IMR-90 (cell line): ENCODE measurements at regions not wholly inside any gene's neighbourhood (a gene's known extent, or its start where the extent isn't known, plus 50 kb on each side); places are given as distances from the start of the nearest gene placed in this dataset.

Experiments
- ATAC-seq: fragments of 200-7000 bp; cut with Tn5 transposase; 2 replicates; pipeline ENCODE4 v1.9.1; 2020; ENCODE audit warnings: low read depth, mild to moderate bottlenecking, moderate library complexity
- BruUV-seq: library from RNA; stranded (reverse); fragments of 400-500 nt; replicated peaks from 2 replicates; lab custom pipeline; 2021; lab: Mats Ljungman, UMichigan
- CTCF ChIA-PET: fragments of 300-600 bp; formaldehyde crosslinking; extraction: SDS; loops from one replicate; lab custom pipeline; 2021; ENCODE audit warnings: antibody characterized with exemption; lab: Yijun Ruan, JAX
- POLR2A ChIA-PET: fragments of 300-600 bp; sonication (Branson Sonifier 250); formaldehyde crosslinking; loops from one replicate; lab custom pipeline; 2022; ENCODE audit warnings: antibody characterized with exemption; ENCODE audit not compliant: unreplicated experiment; lab: Charles Lee
- DNase-seq: peaks from one replicate; pipeline ENCODE4 v3.0.0; 2013
- H2AFZ ChIP-seq: replicated peaks from 2 replicates; pipeline ENCODE3; 2013; ENCODE audit warnings: low read length, mild to moderate bottlenecking; ENCODE audit not compliant: poor library complexity
- H2AK5ac ChIP-seq: 2 replicates; pipeline ENCODE4 v1.6.1; 2013; ENCODE audit warnings: low read depth, low read length, inconsistent platforms
- H2AK9ac ChIP-seq: replicated peaks from 2 replicates; pipeline ENCODE3; 2013; ENCODE audit warnings: mild to moderate bottlenecking, low read depth, low read length, moderate library complexity; ENCODE audit not compliant: poor library complexity
- H2BK120ac ChIP-seq: 2 replicates; pipeline ENCODE4 v1.6.1; 2013; ENCODE audit warnings: low read depth, low read length, inconsistent platforms
- H2BK15ac ChIP-seq: 3 replicates; pipeline ENCODE4 v1.6.1; 2013; ENCODE audit warnings: low read depth, low read length, inconsistent platforms
- H2BK20ac ChIP-seq: 2 replicates; pipeline ENCODE4 v1.6.1; 2013; ENCODE audit warnings: low read depth, mild to moderate bottlenecking, inconsistent platforms, low read length, moderate library complexity
- H2BK5ac ChIP-seq: 2 replicates; pipeline ENCODE4 v1.6.1; 2013; ENCODE audit warnings: mild to moderate bottlenecking, low read depth, low read length, inconsistent platforms; ENCODE audit not compliant: poor library complexity, severe bottlenecking
- H3K14ac ChIP-seq: replicated peaks from 2 replicates; pipeline ENCODE4 v1.6.1; 2013; ENCODE audit warnings: low read depth, low read length, inconsistent platforms
- H3K18ac ChIP-seq: 2 replicates; pipeline ENCODE4 v1.6.1; 2013; ENCODE audit warnings: low read depth, low read length, control low read depth
- H3K23ac ChIP-seq: 2 replicates; pipeline ENCODE4 v1.6.1; 2013; ENCODE audit warnings: low read depth, low read length, inconsistent platforms
- H3K27ac ChIP-seq: 2 replicates; pipeline ENCODE4 v1.5.1; 2013; ENCODE audit warnings: mild to moderate bottlenecking, control low read depth, low read length; ENCODE audit not compliant: insufficient read depth
- H3K27me3 ChIP-seq: 2 replicates; pipeline ENCODE4 v1.6.1; 2013; ENCODE audit warnings: low read length; ENCODE audit not compliant: control insufficient read depth, insufficient read depth
- H3K36me3 ChIP-seq: 2 replicates; pipeline ENCODE4 v1.6.1; 2013; ENCODE audit warnings: low read length, mixed read lengths; ENCODE audit not compliant: control insufficient read depth, insufficient read depth
- H3K4ac ChIP-seq: 2 replicates; pipeline ENCODE4 v1.6.1; 2013; ENCODE audit warnings: low read depth, low read length, inconsistent platforms
- H3K4me1 ChIP-seq: 2 replicates; pipeline ENCODE4 v1.6.1; 2013; ENCODE audit warnings: low read length, mixed read lengths; ENCODE audit not compliant: control insufficient read depth, insufficient read depth
- H3K4me2 ChIP-seq: 2 replicates; pipeline ENCODE4 v1.6.1; 2013; ENCODE audit warnings: low read depth, mild to moderate bottlenecking, control low read depth, low read length, moderate library complexity
- H3K4me3 ChIP-seq: 2 replicates; pipeline ENCODE4 v1.5.1; 2013; ENCODE audit warnings: low read depth, mild to moderate bottlenecking, control low read depth, low read length, moderate library complexity; ENCODE audit not compliant: insufficient read depth
- H3K56ac ChIP-seq: 2 replicates; pipeline ENCODE4 v1.6.1; 2013; ENCODE audit warnings: low read length, inconsistent platforms; ENCODE audit not compliant: insufficient read depth; ENCODE audit errors: extremely low read depth
- H3K79me1 ChIP-seq, 2 experiments: 2 replicates each; pipeline ENCODE4 v1.6.1; 2013; ENCODE audit warnings: low read length in 2 of 2, inconsistent platforms in 1 of 2, low read depth in 1 of 2
- H3K9ac ChIP-seq: 2 replicates; pipeline ENCODE4 v1.6.1; 2013; ENCODE audit warnings: low read depth, low read length, control low read depth
- H3K9me1 ChIP-seq: 2 replicates; pipeline ENCODE4 v1.6.1; 2013; ENCODE audit warnings: low read length, inconsistent platforms; ENCODE audit not compliant: insufficient read depth
- H3K9me3 ChIP-seq: 2 replicates; pipeline ENCODE4 v1.6.1; 2013; ENCODE audit warnings: low read length; ENCODE audit not compliant: control insufficient read depth, insufficient read depth
- H4K20me1 ChIP-seq: 2 replicates; pipeline ENCODE4 v1.6.1; 2013; ENCODE audit warnings: low read length, inconsistent platforms; ENCODE audit not compliant: insufficient read depth
- H4K5ac ChIP-seq: 2 replicates; pipeline ENCODE4 v1.6.1; 2013; ENCODE audit warnings: mild to moderate bottlenecking, low read depth, low read length, control low read depth
- H4K8ac ChIP-seq, 2 experiments: 2 replicates each; pipeline ENCODE4 v1.6.1; 2013; ENCODE audit warnings: low read depth in 2 of 2, low read length in 2 of 2, control low read depth in 1 of 2, inconsistent platforms in 1 of 2
- H4K91ac ChIP-seq: 2 replicates; pipeline ENCODE4 v1.6.1; 2013; ENCODE audit warnings: low read depth, low read length, inconsistent platforms; ENCODE audit not compliant: insufficient read depth
- BHLHE40 ChIP-seq: fragments of 150-350 bp; IDR thresholded peaks from 2 replicates; pipeline ENCODE4 v1.6.1; 2016; ENCODE audit warnings: mild to moderate bottlenecking, low read depth, low read length
- CEBPB ChIP-seq: IDR thresholded peaks from 2 replicates; pipeline ENCODE4 v1.6.1; 2012; ENCODE audit warnings: low read depth, low read length, improper control_type of control experiment
- CHD1 ChIP-seq: IDR thresholded peaks from 2 replicates; pipeline ENCODE4 v1.6.1; 2012; ENCODE audit warnings: low read depth, low read length, improper control_type of control experiment
- FOS ChIP-seq: fragments of 150-350 bp; IDR thresholded peaks from 2 replicates; pipeline ENCODE4 v1.6.1; 2016; ENCODE audit warnings: low read depth, low read length
- MAFK ChIP-seq: IDR thresholded peaks from 2 replicates; pipeline ENCODE4 v1.6.1; 2012; ENCODE audit warnings: low read depth, low read length, improper control_type of control experiment
- MAZ ChIP-seq: IDR thresholded peaks from 2 replicates; pipeline ENCODE4 v1.6.1; 2012; ENCODE audit warnings: low read depth, mild to moderate bottlenecking, low read length, improper control_type of control experiment, moderate library complexity, borderline replicate concordance
- MXI1 ChIP-seq: IDR thresholded peaks from 2 replicates; pipeline ENCODE4 v1.6.1; 2012; ENCODE audit warnings: low read depth, mild to moderate bottlenecking, low read length, moderate library complexity, borderline replicate concordance
- NFE2L2 ChIP-seq: fragments of 150-350 bp; IDR thresholded peaks from 2 replicates; pipeline ENCODE4 v1.6.1; 2016; ENCODE audit warnings: low read depth, mild to moderate bottlenecking, low read length
- POLR2A ChIP-seq: IDR thresholded peaks from 2 replicates; pipeline ENCODE4 v1.6.1; 2012; ENCODE audit warnings: mild to moderate bottlenecking, low read depth, low read length
- RAD21 ChIP-seq: IDR thresholded peaks from 2 replicates; pipeline ENCODE4 v1.6.1; 2012; ENCODE audit warnings: low read length, improper control_type of control experiment
- RFX5 ChIP-seq: IDR thresholded peaks from 2 replicates; pipeline ENCODE4 v1.8.0; 2012; ENCODE audit warnings: low read depth, mild to moderate bottlenecking, low read length, moderate library complexity
- SMC3 ChIP-seq: fragments of 150-350 bp; IDR thresholded peaks from 2 replicates; pipeline ENCODE4 v1.6.1; 2016; ENCODE audit warnings: low read depth, mild to moderate bottlenecking, antibody characterized with exemption, low read length, moderate library complexity
- WGBS, 2 experiments: methylation state at CpG; one replicate each; pipeline versions ENCODE4 v1.1.5 to v1.1.7; 2013; ENCODE audit warnings: missing lambda C conversion rate in 2 of 2; ENCODE audit not compliant: insufficient read length in 1 of 2; ENCODE audit errors: extremely low coverage in 2 of 2; 5-methylcytosine and 5-hydroxymethylcytosine counted together
- dilution Hi-C: fragments of 300-500 bp; cut with HindIII; formaldehyde crosslinking; loops from one replicate; pipeline ENCODE4 v1.14.3; 2018; ENCODE audit warnings: low sequenced_read_pairs; ENCODE audit not compliant: unreplicated experiment
- in situ Hi-C: fragments of 300-500 bp; cut with MboI; formaldehyde crosslinking; loops from 3 replicates; pipeline ENCODE4 v1.14.3; 2019; ENCODE audit warnings: low sequenced_read_pairs, inconsistent platforms, mixed read lengths
- intact Hi-C: fragments of 100-400 bp; cut with micrococcal nuclease; formaldehyde crosslinking; loops from 2 replicates; pipeline ENCODE4 v1.10.0; 2022
- TF ChIP-seq, protein P1 (sequence below): fragments of 150-350 bp; IDR thresholded peaks from 2 replicates; pipeline ENCODE4 v1.6.1; 2016; ENCODE audit warnings: low read depth, mild to moderate bottlenecking, low read length, moderate library complexity, borderline replicate concordance
- TF ChIP-seq, protein P2 (sequence below): conservative IDR thresholded peaks from 2 replicates; pipeline ENCODE4 v1.5.1; 2012; ENCODE audit warnings: mild to moderate bottlenecking, low read depth, low read length, improper control_type of control experiment

DNA sequence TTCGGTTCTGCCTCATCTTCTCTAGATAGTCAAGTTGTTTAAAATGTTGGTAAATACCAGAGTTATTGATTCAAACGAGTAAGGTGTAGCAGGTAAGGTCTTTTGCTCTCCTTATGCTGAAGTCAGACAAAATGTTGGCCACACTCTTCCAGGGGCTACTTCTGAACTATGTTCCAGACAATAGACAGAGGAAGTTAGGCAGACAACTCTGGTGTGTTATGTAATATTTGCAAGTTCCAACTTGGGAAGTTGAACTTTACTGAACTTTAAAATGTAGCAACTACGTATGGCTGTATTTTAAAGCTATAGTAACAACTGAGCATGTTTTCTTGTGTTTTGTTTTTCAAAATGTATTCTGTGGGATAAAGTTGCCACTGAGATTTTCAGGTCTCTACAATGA lies 125.7 kb upstream of the NEBL start:
- Histone ChIP-seq H2BK120ac (no peak overlapping the region), H3K14ac (no peak overlapping the region), H3K9me1 (no peaks in the 10 kb centered on the region), H3K36me3 (no peaks in the 10 kb centered on the region), H3K4me3 (no peak overlapping the region), H2AK9ac (no peak overlapping the region), H3K23ac (no peak overlapping the region), H2BK20ac (no peak overlapping the region), H2AFZ (no peak overlapping the region), H3K9me3 (peaks cover 7% of the 10 kb centered on the region), H3K27ac (no peak overlapping the region), H3K56ac (no peak overlapping the region), H2AK5ac (no peak overlapping the region), H4K8ac (no peak overlapping the region), H4K20me1 (no peaks in the 10 kb centered on the region), H3K4ac (no peak overlapping the region), H3K79me1 (no peaks in the 10 kb centered on the region), H4K91ac (no peak overlapping the region), H3K4me2 (no peak overlapping the region), H3K9ac (no peak overlapping the region), H3K4me1 (no peaks in the 10 kb centered on the region), H2BK5ac (no peak overlapping the region), H2BK15ac (no peak overlapping the region), H4K5ac (no peak overlapping the region), H3K18ac (no peak overlapping the region), H3K27me3 (no peaks in the 10 kb centered on the region)
- DNase-seq (no peak), ATAC-seq (no peak)
- dilution Hi-C loops: no loop called here
- POLR2A ChIA-PET: no interaction called here
- intact Hi-C loops: no loop called here
- no peak for TF ChIP-seq SMC3
- no peak for TF ChIP-seq CHD1
- TF ChIP-seq RFX5: no peak
- TF ChIP-seq MXI1: no peak
- TF ChIP-seq, protein P1, sequence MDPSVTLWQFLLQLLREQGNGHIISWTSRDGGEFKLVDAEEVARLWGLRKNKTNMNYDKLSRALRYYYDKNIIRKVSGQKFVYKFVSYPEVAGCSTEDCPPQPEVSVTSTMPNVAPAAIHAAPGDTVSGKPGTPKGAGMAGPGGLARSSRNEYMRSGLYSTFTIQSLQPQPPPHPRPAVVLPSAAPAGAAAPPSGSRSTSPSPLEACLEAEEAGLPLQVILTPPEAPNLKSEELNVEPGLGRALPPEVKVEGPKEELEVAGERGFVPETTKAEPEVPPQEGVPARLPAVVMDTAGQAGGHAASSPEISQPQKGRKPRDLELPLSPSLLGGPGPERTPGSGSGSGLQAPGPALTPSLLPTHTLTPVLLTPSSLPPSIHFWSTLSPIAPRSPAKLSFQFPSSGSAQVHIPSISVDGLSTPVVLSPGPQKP: no peak
- no peak for TF ChIP-seq POLR2A
- TF ChIP-seq, protein P2, sequence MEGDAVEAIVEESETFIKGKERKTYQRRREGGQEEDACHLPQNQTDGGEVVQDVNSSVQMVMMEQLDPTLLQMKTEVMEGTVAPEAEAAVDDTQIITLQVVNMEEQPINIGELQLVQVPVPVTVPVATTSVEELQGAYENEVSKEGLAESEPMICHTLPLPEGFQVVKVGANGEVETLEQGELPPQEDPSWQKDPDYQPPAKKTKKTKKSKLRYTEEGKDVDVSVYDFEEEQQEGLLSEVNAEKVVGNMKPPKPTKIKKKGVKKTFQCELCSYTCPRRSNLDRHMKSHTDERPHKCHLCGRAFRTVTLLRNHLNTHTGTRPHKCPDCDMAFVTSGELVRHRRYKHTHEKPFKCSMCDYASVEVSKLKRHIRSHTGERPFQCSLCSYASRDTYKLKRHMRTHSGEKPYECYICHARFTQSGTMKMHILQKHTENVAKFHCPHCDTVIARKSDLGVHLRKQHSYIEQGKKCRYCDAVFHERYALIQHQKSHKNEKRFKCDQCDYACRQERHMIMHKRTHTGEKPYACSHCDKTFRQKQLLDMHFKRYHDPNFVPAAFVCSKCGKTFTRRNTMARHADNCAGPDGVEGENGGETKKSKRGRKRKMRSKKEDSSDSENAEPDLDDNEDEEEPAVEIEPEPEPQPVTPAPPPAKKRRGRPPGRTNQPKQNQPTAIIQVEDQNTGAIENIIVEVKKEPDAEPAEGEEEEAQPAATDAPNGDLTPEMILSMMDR: no peak
- TF ChIP-seq NFE2L2: no peak
- TF ChIP-seq RAD21: no peak
- no peak for TF ChIP-seq MAZ
- TF ChIP-seq CEBPB: no peak
- TF ChIP-seq MAFK: no peak
- TF ChIP-seq FOS: no peak
- TF ChIP-seq BHLHE40: no peak
- in situ Hi-C loops: no loop called here
- BruUV-seq: no TSS peak
- CTCF ChIA-PET: no interaction called here
- WGBS, 2 experiments: 17% methylated on average over 1 of the region's 3 CpGs; no CpG with 5 or more reads in 1 of the 2 experiments
